Stimulated activated memory B cell treated with anti-CD40 and anti-IgM and Interleukin-4, amounts not matched to agents 10 μg/mL and 1 μg/mL and 100 μg/mL, for 72 hours (primary cell): ENCODE measurements at regions not wholly inside any gene's neighbourhood (a gene's known extent, or its start where the extent isn't known, plus 50 kb on each side); places are given as distances from the start of the nearest gene placed in this dataset.
"Not testable (repeated sequence)": the region's sequence is repeated elsewhere in the genome, so short reads cannot be mapped to it uniquely, and the experiment has no call there.

Source experiments
- ATAC-seq: fragments of 150-1000 bp; cut with Tn5 transposase; 2 replicates; pipeline ENCODE4 v1.10.0; 2021
- H3K27ac Mint-ChIP-seq: one replicate; pipeline ENCODE4 v1.8.0; 2022; ENCODE audit warnings: mild to moderate bottlenecking, mixed read lengths
- H3K27me3 Mint-ChIP-seq: one replicate; pipeline ENCODE4 v1.8.0; 2022; ENCODE audit warnings: mixed read lengths
- H3K36me3 Mint-ChIP-seq: one replicate; pipeline ENCODE4 v1.8.0; 2022; ENCODE audit warnings: mixed read lengths
- H3K4me1 Mint-ChIP-seq: one replicate; pipeline ENCODE4 v1.8.0; 2022; ENCODE audit warnings: mixed read lengths
- H3K4me3 Mint-ChIP-seq: one replicate; pipeline ENCODE4 v1.8.0; 2022; ENCODE audit warnings: mild to moderate bottlenecking, moderate library complexity, mixed read lengths
- H3K9me3 Mint-ChIP-seq: one replicate; pipeline ENCODE4 v1.8.0; 2022; ENCODE audit warnings: mixed read lengths

GRCh38 chr7:49643321-49643720 lies 130.1 kb upstream of the VWC2 start:
- no peak overlapping the region for H3K4me3 Mint-ChIP-seq
- no peak overlapping the region for H3K27ac Mint-ChIP-seq
- H3K36me3 Mint-ChIP-seq, result no peaks in the 10 kb centered on the region
- H3K9me3 Mint-ChIP-seq, result peaks cover 3% of the 10 kb centered on the region
- H3K4me1 Mint-ChIP-seq, result no peaks in the 10 kb centered on the region
- ATAC-seq, result no peak
- H3K27me3 Mint-ChIP-seq, result no peaks in the 10 kb centered on the region

GRCh38 chr7:49643736-49644135 lies 129.7 kb upstream of the VWC2 start:
- no peaks in the 10 kb centered on the region for H3K36me3 Mint-ChIP-seq
- peaks cover 3% of the 10 kb centered on the region for H3K9me3 Mint-ChIP-seq
- no peak overlapping the region for H3K27ac Mint-ChIP-seq
- no peaks in the 10 kb centered on the region for H3K27me3 Mint-ChIP-seq
- ATAC-seq, result no peak
- H3K4me3 Mint-ChIP-seq, result no peak overlapping the region
- H3K4me1 Mint-ChIP-seq, result no peaks in the 10 kb centered on the region

DNA sequence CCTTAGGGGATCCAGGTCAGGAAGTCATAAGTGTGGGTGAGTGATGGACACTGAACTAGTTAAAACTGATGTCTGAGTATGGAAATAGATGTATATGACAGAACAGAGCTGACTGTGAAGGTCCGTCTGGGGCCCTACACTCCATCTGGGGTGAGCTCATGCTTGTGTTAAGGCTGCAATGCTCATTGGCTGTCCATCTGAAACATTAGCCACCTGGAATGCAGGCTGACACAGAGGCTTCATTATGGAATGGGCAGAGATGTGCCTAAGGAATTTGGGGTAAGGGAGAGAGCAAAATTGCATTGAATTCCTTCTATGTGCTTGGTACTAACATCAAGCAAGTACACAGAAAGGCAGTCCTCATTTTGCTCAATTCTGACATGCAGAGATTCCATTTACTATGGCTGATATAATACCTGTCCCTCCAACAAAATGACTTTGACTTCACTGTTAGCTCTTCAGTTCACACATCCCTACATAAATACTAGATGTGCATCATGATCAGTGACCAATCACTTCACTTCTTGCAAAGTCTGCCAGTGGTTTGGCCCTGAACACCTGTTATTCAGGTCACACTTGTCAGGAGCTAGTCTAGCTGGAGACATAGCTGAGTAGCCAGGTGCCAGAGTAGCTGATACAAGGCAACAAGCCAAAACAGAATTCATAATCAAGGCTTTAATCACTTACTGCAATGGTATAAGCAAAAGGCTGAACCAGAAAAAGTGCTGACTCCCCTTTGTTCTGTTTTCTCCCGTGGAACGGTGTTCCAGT lies 128.9 kb upstream of the VWC2 start:
- Mint-ChIP-seq H3K27ac (no peak overlapping the region), H3K4me1 (no peaks in the 10 kb centered on the region), H3K9me3 (peaks cover 3% of the 10 kb centered on the region), H3K4me3 (no peak overlapping the region), H3K27me3 (no peaks in the 10 kb centered on the region), H3K36me3 (no peaks in the 10 kb centered on the region)
- no peak for ATAC-seq

DNA sequence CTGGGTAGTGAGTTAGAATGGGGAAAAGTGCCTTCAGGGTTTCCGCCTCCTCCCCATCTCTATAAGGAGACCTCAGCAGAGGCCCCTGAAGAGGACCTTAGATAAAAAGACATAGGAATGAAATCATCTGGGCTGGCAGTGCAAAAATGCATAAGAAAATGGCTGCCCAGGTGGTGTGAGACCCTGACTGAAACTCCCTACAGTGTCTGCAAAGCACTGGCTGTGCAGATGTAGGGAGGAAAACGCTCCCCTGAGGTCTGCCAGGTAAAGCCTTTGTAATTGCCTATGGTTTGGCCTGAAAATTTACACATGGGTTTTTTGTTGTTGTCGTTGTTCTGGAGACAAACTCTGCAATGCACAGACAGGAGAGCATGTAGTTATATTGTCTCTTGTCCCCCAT lies 128.1 kb upstream of the VWC2 start:
- Mint-ChIP-seq H3K27me3 (no peaks in the 10 kb centered on the region), H3K4me3 (no peak overlapping the region), H3K27ac (no peak overlapping the region), H3K36me3 (no peaks in the 10 kb centered on the region), H3K4me1 (no peaks in the 10 kb centered on the region), H3K9me3 (peaks cover 3% of the 10 kb centered on the region)
- no peak for ATAC-seq

DNA sequence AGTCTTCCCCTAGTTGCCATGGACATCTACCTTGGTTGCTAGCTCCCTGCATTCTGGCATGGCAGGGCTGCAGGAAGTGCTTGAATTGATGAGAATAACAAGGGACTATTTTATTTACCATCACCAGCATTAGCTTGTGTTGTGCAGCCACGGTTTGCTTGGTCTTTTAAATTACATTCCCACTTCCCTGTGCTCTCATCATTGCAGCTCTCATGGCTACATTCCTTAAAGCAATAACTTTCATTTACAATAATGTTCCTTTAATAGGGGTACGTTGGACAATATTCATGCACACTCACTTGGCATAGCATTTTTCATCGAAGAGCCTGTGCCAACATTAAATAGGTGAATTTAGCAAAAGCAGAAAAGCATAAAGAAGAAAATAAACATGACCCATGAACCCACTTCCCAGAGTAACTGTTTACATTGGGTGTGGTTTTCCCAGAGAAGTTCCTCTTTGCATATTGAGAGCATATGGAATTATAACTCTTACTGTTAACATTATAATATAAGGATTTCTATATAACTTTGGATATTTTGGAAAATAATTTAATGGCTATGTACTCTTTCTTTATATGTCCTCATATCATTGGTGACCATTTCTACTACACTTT lies 113.2 kb upstream of the VWC2 start:
- H3K4me3 Mint-ChIP-seq, result no peak overlapping the region
- no peaks in the 10 kb centered on the region for H3K27me3 Mint-ChIP-seq
- H3K9me3 Mint-ChIP-seq, result no peaks in the 10 kb centered on the region
- ATAC-seq, result no peak
- H3K4me1 Mint-ChIP-seq, result no peaks in the 10 kb centered on the region
- no peak overlapping the region for H3K27ac Mint-ChIP-seq
- no peaks in the 10 kb centered on the region for H3K36me3 Mint-ChIP-seq

DNA sequence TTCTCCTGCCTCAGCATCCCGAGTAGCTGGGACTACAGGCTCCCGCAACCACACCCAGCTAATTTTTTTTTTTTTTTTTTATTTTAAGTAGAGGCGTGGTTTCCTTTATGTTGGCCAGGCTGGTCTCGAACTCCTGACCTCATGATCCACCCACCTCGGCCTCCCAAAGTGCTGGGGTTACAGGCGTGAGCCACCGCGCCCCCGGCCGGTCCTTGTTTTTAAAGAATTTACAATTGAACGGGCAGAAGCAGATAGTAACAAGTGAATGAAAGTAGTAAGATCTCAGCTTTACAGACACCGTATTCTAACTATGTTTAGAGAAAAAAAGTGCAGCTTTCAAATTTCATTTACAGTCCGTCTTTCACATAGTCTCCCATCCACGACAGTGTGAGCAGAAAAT lies 112.5 kb upstream of the VWC2 start:
- no peak for ATAC-seq
- peaks cover 3% of the 10 kb centered on the region for H3K9me3 Mint-ChIP-seq
- no peak overlapping the region for H3K4me3 Mint-ChIP-seq

GRCh38 chr7:49665963-49666362 lies 107.5 kb upstream of the VWC2 start:
- H3K9me3 Mint-ChIP-seq, ATAC-seq, H3K4me3 Mint-ChIP-seq, H3K4me1 Mint-ChIP-seq, H3K27ac Mint-ChIP-seq, H3K36me3 Mint-ChIP-seq, H3K27me3 Mint-ChIP-seq: not testable (repeated sequence)

More for the DNA sequence above, 112.5 kb upstream of the VWC2 start:
- no peaks in the 10 kb centered on the region for H3K36me3 Mint-ChIP-seq
- no peaks in the 10 kb centered on the region for H3K27me3 Mint-ChIP-seq
- H3K27ac Mint-ChIP-seq, result no peak overlapping the region
- H3K4me1 Mint-ChIP-seq, result no peaks in the 10 kb centered on the region

GRCh38 chr7:49666764-49667163 lies 106.7 kb upstream of the VWC2 start:
- ATAC-seq, result no peak
- Mint-ChIP-seq H3K4me1 (no peaks in the 10 kb centered on the region), H3K9me3 (peaks cover 6% of the 10 kb centered on the region), H3K36me3 (no peaks in the 10 kb centered on the region), H3K27me3 (no peaks in the 10 kb centered on the region), H3K4me3 (no peak overlapping the region), H3K27ac (no peak overlapping the region)

DNA sequence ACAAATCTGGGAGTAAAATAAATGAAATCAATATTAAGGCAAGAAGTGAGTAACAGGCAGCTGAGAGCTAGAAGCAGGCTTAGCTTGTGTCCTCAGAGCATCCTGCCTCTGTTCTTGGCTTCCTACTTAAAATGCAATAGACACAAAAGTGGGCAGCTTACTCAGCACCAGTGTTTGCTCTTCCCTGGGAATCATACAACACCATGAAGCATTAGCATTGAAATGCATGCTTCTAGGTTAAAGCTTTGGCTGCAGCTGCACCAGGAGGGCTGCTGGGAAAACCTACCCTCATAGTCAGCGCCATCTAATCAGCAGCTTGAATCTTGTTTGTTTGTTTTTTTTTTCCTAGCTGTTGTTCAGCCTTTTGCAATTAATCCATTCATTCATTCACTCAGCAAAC lies 104.2 kb upstream of the VWC2 start:
- Mint-ChIP-seq H3K27me3 (no peaks in the 10 kb centered on the region), H3K27ac (no peak overlapping the region), H3K36me3 (no peaks in the 10 kb centered on the region), H3K4me3 (no peak overlapping the region), H3K4me1 (no peaks in the 10 kb centered on the region), H3K9me3 (peaks cover 6% of the 10 kb centered on the region)
- no peak for ATAC-seq

DNA sequence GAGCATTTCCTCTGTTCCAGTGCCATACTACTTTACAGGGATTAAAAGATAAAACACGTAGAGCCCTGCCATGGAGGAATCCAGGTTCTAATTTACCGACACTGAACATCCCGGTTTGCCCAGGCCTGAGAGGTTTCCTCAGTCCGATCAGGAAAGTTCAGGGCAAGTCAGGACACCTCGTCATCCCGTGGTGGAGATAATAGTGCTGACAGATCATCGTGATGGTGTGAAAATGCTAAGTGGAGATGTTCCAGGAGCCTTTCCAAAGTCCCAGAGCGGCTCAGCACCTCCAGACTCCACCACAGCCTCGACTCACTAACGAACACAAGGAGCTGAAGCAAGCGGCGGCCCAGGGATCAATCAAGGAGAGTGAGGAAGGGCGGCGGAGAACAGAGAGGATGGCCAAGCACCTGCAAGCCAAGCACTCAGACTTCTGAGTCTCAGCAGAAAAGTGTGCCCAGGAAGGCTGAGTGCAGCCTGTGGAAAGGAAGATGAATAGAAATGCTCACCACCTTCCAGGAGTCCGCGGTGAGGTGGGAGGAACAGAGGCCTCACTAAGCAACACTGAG lies 103.7 kb upstream of the VWC2 start:
- Mint-ChIP-seq H3K9me3 (peaks cover 6% of the 10 kb centered on the region), H3K27ac (no peak overlapping the region)

GRCh38 chr7:49670991-49671390 lies 102.4 kb upstream of the VWC2 start:
- Mint-ChIP-seq H3K27me3 (no peaks in the 10 kb centered on the region), H3K36me3 (no peaks in the 10 kb centered on the region), H3K9me3 (peaks cover 3% of the 10 kb centered on the region), H3K4me1 (no peaks in the 10 kb centered on the region), H3K4me3 (no peak overlapping the region), H3K27ac (no peak overlapping the region)
- ATAC-seq, result no peak

More for the DNA sequence above, 103.7 kb upstream of the VWC2 start:
- H3K4me3 Mint-ChIP-seq, result no peak overlapping the region
- no peaks in the 10 kb centered on the region for H3K36me3 Mint-ChIP-seq
- no peak for ATAC-seq
- H3K27me3 Mint-ChIP-seq, result no peaks in the 10 kb centered on the region
- H3K4me1 Mint-ChIP-seq, result no peaks in the 10 kb centered on the region

DNA sequence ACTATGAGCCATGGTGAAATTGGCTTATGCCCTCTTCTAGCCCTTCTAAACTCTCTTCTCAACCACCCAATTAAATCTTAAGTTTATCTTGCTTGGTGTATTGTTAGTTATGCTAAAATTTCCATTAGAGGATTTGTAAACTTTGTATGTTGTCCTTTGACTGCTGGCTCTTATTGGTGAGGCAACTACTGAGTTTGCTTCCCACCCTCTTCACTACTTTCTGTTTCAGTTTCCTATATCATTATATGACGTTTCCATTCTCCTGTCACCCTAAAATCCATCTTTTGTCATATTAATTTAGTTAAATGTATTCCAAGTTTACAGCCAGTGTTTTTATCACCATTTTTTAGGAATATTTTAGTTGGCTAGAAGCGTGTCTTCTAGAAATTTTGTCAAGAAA lies 80.9 kb upstream of the VWC2 start:
- Mint-ChIP-seq H3K4me1 (peaks cover 7% of the 10 kb centered on the region), H3K4me3 (no peak overlapping the region), H3K36me3 (no peaks in the 10 kb centered on the region), H3K27me3 (peaks cover 8% of the 10 kb centered on the region), H3K27ac (no peak overlapping the region), H3K9me3 (peaks cover 3% of the 10 kb centered on the region)
- ATAC-seq, result no peak

- Mint-ChIP-seq H3K27me3 (peaks cover 8% of the 10 kb centered on the region), H3K4me1 (peaks cover 7% of the 10 kb centered on the region), H3K27ac (no peak overlapping the region), H3K9me3 (peaks cover 3% of the 10 kb centered on the region), H3K4me3 (no peak overlapping the region), H3K36me3 (no peaks in the 10 kb centered on the region)
- no peak for ATAC-seq
These were observed 77.5 kb upstream of the VWC2 start for GRCh38 chr7:49695971-49696370.

DNA sequence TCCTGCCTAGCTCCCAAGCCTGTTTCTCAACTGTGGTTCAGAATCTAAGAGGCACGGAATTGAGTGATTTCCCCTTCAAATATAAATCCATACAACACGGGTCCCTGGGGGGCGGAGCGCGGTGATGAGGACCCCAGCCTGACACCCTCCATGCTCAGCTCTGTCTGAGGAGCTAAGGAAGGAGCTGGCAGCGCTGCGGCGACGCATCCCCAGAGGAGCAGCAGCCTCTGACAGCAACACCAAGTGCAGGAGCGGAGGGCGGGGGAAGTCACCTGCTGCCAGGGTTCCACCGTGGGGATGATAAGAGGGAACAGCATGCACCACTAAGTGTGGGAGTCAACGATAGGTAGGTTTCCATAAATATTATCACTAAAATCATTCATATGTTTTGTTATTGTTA lies 72.6 kb upstream of the VWC2 start:
- ATAC-seq, result no peak
- H3K4me3 Mint-ChIP-seq, result no peak overlapping the region
- no peaks in the 10 kb centered on the region for H3K27me3 Mint-ChIP-seq
- H3K4me1 Mint-ChIP-seq, result no peaks in the 10 kb centered on the region
- H3K27ac Mint-ChIP-seq, result no peak overlapping the region
- H3K36me3 Mint-ChIP-seq, result no peaks in the 10 kb centered on the region
- no peaks in the 10 kb centered on the region for H3K9me3 Mint-ChIP-seq

DNA sequence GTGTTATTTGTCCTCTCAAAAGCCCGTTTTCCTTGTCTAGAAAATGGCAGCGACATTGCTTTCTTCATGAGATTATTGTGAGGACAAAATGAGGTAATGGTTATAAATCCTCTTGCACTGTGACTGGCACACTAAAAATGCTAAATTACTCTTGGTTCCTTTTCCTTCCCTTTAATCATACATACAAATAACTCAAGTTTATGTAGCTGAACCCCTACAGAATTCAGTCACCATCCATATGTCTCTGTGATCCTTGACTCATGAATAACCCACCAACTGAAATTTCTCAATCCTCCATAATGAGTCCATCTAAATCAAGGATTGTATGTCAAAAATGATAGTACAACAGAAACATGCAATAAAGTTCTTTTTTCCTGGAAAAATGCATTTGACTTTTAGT lies 71.3 kb upstream of the VWC2 start:
- H3K9me3 Mint-ChIP-seq, result no peaks in the 10 kb centered on the region
- no peaks in the 10 kb centered on the region for H3K4me1 Mint-ChIP-seq
- no peak overlapping the region for H3K27ac Mint-ChIP-seq
- no peak overlapping the region for H3K4me3 Mint-ChIP-seq
- H3K27me3 Mint-ChIP-seq, result no peaks in the 10 kb centered on the region
- ATAC-seq, result no peak
- H3K36me3 Mint-ChIP-seq, result no peaks in the 10 kb centered on the region

GRCh38 chr7:49703337-49703736 lies 70.1 kb upstream of the VWC2 start:
- H3K9me3 Mint-ChIP-seq, result no peaks in the 10 kb centered on the region
- no peaks in the 10 kb centered on the region for H3K27me3 Mint-ChIP-seq
- H3K4me1 Mint-ChIP-seq, result no peaks in the 10 kb centered on the region
- no peak overlapping the region for H3K4me3 Mint-ChIP-seq
- H3K36me3 Mint-ChIP-seq, result no peaks in the 10 kb centered on the region
- no peak overlapping the region for H3K27ac Mint-ChIP-seq
- no peak for ATAC-seq
